ENCODE measurements at regions not wholly inside any gene's neighbourhood (a gene's known extent, or its start where the extent isn't known, plus 50 kb on each side); places are given as distances from the start of the nearest gene placed in this dataset.

- no peak for DNase-seq
These were observed 341.6 kb downstream of the CTTN start for GRCh38 chr11:70739811-70740487.

- no peak for DNase-seq
These were observed 342.1 kb downstream of the CTTN start for GRCh38 chr11:70740488-70740851.

GRCh38 chr11:70741085-70741484 is 342.8 kb downstream of the CTTN start:
- no peak for DNase-seq

- peak in 1 of 2 donors; percentile 6 for DNase-seq
These were observed 344.4 kb downstream of the CTTN start for GRCh38 chr11:70742553-70743291.

- DNase-seq = no peak
These were observed 345.0 kb downstream of the CTTN start for GRCh38 chr11:70743329-70743728.

- no peak for DNase-seq
These were observed 345.6 kb downstream of the CTTN start for GRCh38 chr11:70743941-70744351.

GRCh38 chr11:70744396-70745185 is 346.3 kb downstream of the CTTN start:
- DNase-seq = no peak

GRCh38 chr11:70745451-70745850 is 347.1 kb downstream of the CTTN start:
- no peak for DNase-seq

GRCh38 chr11:70745941-70746340 is 347.6 kb downstream of the CTTN start:
- DNase-seq = no peak

- no peak for DNase-seq
These were observed 348.0 kb downstream of the CTTN start for GRCh38 chr11:70746351-70746750.

- DNase-seq = no peak
These were observed 349.0 kb downstream of the CTTN start for GRCh38 chr11:70747285-70747684.

- DNase-seq = no peak
These were observed 349.6 kb downstream of the CTTN start for GRCh38 chr11:70747921-70748320.

GRCh38 chr11:70751142-70751734 is 352.9 kb downstream of the CTTN start:
- no peak for DNase-seq

GRCh38 chr11:70755410-70756158 is 357.3 kb downstream of the CTTN start:
- DNase-seq = peak; percentile 55 to 65

GRCh38 chr11:70756341-70756740 is 358.0 kb downstream of the CTTN start:
- no peak for DNase-seq

- DNase-seq = no peak
These were observed 358.4 kb downstream of the CTTN start for GRCh38 chr11:70756756-70757155.

GRCh38 chr11:70757241-70757640 is 358.9 kb downstream of the CTTN start:
- DNase-seq = no peak

- DNase-seq = no peak
These were observed 359.9 kb downstream of the CTTN start for GRCh38 chr11:70758206-70758605.

- no peak for DNase-seq
These were observed 361.5 kb downstream of the CTTN start for GRCh38 chr11:70759846-70760245.

GRCh38 chr11:70760416-70761020 is 362.2 kb downstream of the CTTN start:
- DNase-seq = no peak
